DMS153 (cell line): ENCODE measurements at regions not wholly inside any gene's neighbourhood (a gene's known extent, or its start where the extent isn't known, plus 50 kb on each side); places are given as distances from the start of the nearest gene placed in this dataset.
"Not testable (repeated sequence)": the region's sequence is repeated elsewhere in the genome, so short reads cannot be mapped to it uniquely, and the experiment has no call there.

Source experiments
- DNase-seq: peaks from one replicate; lab custom pipeline; 2025; lab: John Stamatoyannopoulos, UW

DNA sequence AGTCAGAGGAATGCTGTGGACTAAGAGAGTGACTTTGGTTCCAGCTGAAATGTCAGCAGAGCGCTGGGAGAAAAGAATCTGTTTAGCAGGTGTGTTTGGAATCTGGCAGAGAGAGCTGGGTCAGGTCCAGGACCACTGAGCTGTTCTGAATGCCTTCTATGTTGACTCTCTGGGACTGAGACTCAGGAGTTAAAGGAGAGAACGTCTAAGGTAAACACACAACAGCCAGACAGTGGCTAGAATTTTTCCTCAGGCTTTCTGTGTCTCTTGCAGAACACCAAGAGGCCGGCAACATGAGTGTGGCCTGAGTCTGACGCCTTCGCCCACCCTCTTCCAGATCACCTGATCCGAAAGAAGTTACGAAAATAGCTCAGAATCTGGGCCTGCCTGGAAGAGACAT lies 107.2 kb upstream of the ZNF462 start:
- DNase-seq, result peak; percentile 30

DNA sequence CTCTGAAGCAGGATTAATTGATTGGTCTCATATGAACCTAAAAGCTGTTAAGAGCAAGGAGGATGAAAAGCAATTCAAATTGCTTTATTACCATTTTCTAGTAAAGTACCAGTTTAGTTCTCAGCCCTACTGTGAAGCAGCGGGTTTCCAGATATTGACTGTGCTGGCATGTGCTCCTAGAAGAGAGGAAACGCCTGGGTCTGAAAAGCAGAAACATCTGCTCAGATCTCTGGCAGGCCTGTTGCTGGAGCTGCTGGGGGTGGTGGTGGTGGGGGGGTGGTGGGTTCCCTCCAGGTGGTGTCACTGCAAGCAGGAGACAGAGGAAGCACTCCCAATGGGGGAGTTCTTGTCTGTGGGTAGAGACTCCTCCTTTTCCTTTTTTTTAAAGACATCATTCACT lies 105.5 kb upstream of the ZNF462 start:
- DNase-seq, result no peak

- peak; percentile 9 for DNase-seq
Measured at GRCh38 chr9:106758911-106759310, 104.1 kb upstream of the ZNF462 start.

DNA sequence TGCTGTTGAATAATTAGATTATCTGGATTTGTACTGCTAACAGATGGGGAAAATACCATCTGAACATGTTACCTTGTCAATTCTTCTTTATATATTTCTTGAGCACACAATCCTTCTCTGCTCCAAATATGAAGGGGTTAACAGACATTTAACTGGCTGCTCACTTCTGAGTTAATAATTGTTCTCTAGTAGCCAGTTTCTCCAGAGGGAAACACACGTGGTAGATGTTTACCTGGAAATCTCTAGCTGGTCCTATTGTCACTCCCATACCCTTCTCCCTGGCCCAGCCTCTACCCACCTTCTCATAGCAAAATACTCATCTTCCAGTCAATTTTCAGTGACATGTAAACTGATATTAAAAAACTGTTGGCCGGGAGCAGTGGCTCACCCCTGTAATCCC lies 101.5 kb upstream of the ZNF462 start:
- no peak for DNase-seq

DNA sequence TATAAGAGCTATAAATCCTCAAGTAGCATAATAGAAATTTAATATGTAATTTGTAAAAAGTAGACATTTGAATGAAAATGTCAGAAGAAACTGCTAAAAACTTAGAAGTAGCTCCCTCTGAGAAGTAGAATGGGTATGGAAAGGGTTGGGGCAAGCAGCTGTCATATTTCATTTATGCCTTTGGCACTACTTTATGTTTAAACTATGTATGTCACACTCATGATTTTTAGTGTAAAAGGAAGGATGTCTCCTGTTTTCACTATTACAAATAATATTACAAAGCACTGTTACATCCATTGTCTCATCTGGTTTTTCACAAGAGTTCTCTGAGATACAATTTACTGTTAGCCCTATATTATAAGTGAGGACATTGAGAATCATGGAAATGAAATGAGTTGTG lies 96.3 kb upstream of the ZNF462 start:
- DNase-seq, result no peak

DNA sequence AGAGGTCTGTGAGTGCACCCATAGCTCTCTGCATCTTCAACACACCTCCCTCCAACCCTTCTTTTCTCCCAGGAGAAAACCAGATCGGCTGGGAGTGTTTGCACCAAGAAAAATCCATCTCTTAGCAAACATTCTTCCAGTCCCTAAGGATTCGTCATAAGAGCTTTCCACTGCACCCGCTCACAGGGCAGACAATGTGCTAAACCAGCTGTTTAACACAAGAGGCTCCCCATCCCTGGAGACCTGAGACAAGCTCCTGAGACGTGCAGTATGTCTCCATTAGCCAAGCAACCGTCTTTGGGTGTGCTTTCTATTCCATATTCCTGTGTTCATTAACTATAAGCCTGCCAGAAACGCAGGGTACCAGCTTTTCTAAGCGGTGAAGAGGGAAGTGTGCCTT lies 93.6 kb upstream of the ZNF462 start:
- no peak for DNase-seq

GRCh38 chr9:106771608-106772007 lies 91.4 kb upstream of the ZNF462 start:
- no peak for DNase-seq

DNA sequence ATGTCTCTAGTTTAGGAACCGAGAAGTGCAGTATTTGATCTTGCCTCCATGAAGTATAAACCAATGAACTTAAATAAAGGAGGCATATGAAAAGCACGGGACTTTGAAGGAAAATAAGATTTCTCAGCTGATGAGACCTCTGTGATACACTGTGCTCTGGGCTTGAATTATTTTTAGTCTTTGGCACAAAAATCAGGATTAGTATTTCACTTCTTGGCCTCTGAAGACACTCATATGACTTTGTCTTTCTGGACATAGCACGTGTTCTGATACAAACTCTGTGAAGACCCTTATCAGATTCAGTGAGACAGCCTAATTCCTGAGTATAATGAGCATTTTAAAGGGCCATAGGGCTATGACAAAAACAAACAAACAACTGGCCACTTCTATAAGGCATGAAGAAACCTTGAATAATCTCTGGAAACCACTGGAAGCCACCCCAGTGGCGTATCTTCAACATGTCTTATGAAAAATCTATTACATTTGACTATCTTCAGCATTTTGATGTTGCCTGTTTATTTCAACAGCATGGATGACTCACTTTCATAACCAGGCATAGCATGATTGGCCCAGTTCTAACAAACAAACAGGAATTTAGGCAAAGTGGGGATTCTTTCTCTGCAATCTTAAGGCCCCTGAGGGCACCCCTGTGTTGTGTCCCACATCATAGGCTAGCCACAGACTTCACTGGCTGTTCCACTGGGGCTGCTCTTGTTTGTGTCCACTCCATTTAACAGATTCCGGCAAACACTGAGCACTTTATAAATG lies 90.3 kb upstream of the ZNF462 start:
- DNase-seq, result no peak

- no peak for DNase-seq
Measured at GRCh38 chr9:106773750-106774149, 89.2 kb upstream of the ZNF462 start.

- DNase-seq, result no peak
Measured at GRCh38 chr9:106775960-106776359, 87.0 kb upstream of the ZNF462 start.

GRCh38 chr9:106779796-106780195 lies 83.2 kb upstream of the ZNF462 start:
- no peak for DNase-seq

- no peak for DNase-seq
Measured at GRCh38 chr9:106783121-106783520, 79.8 kb upstream of the ZNF462 start.

DNA sequence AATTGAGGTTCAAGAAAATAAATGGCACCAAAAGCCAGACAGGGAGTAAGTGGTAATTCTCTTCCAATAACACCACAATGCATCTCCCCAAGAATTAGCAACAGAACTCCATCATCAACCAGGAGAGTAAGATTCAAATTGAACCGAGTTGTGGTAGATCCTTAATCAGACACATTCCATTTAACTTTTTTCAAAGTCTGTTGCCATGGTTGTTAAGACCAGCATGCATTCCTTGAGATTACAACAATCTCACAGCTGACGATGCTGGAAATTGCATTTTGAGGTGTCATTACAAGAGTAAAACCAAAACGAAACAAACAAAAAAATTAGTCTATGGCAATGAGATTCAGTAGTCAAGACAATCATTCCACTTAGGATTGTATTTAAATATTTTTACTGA lies 78.9 kb upstream of the ZNF462 start:
- no peak for DNase-seq

DNA sequence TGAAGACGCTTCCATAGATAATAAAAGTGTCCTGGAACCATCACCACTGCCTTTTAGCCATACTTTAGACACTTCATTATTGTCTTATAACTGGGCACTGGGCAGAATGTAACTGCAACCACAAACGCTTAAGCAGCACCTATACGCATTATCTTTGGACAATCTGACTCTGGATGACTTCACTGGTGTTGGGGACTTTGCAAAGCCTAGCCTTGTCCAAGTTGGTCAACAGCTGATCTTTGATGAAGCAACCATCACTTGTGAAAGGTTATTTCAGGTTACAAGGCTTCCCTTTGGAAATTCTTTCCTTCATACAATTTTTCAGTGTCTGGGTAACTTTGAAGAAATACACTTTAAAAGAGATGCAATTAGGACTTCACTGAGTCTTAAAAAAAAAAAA lies 77.8 kb upstream of the ZNF462 start:
- DNase-seq, result no peak

DNA sequence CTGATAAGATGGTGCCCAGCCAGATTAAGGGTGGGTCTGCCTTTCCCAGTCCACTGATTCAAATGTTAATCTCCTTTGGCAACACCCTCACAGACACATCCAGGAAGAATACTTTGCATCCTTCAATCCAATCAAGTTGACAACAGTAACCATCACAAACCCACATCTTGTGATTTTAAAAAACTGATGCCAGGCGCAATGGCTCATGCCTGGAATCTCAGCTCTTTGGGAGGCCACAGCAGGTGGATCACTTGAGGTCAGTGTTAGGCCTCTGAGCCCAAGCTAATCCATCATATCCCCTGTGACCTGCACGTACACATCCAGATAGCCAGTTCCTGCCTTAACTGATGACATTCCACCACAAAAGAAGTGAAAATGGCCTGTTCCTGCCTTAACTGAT lies 74.9 kb upstream of the ZNF462 start:
- not testable (repeated sequence) for DNase-seq

DNA sequence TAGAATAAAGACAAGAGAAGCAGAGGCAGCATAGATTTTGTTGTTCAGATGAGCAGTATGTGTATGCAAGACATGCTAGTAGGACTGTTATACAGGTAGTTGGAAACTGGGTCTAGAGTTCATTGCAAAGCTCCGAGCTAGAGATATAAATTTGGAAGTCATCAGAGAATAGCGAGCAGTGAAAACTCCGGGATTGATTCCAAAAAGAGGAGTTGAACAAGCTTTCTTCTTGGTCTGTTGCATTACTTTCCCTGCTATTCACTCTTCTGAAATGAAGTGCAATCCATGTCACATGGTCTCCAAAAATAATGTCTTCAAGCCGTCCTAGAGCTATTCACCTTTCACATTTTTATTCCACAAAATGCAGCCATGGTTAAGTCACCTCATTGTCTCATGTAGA lies 67.9 kb upstream of the ZNF462 start:
- no peak for DNase-seq

DNA sequence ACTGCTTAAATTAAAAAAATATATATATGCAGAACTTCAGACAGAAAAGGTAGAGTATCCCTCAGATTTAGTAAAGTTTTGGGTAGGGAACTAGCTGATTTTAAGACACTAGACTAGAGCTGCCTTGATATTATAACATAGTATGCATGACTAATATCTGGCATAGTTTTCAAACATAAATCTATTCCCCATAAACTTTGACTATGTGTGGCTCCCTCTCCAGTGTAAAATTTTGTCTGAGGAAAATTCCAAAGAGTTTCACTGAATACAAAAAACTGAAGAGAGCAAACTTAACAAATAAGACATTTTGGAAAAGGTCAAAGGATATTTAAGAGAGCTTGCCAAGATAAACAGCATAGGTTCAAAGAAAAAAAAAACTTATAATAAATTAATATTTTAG lies 66.2 kb upstream of the ZNF462 start:
- no peak for DNase-seq

DNA sequence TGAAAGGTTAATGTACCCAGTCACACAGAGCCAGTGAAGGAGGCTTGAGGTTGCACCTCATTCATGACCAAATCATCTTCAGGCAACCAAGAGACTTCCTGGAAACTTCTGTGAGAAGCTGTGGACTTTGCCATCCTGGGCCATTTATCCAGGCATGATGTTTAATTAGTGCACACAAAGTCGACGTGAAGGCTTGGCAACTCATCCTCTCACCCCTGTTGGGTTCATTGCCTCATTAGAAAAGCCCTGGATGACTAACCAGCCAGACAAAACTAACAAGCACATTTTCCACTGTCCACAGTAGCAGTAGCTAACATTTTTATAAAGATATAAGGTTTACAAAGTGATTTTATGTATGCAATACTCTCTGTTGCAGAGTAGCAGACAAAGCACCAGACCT lies 65.7 kb upstream of the ZNF462 start:
- no peak for DNase-seq

DNA sequence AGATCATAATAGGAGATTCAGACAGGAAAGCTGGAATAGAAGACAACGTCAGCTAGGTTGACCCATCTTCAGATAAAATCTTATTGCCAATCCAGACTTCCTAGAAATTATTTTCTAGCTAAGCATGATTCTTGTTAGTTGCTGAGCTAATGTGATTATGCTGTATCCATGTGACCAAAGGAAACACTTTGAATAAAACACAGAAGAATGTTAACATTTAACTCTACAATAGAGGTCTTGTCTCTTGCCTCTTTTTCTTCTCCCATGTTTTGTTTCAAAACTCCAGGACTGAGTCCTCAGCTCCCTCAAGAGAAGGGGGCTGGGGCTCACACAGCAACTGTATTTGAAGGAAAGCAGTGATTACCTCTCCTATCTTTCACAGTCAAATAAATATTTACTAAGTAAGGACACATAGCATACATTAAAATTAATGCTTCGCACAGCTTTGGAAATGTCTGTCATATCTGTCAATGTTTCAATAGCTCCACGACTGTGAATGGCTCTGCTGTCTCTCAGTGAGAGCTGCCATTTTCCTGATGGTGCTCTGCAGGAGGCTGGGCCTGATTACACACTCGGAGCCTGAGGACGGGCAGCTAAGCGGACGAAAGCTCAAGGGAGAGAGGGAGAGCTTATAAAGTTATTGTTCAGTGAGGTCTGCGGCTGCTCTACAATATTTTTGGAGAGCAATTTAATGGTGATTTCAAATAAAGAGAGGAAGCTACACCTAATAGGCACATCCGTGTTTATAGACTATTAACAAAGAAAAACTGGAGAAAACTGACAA lies 64.8 kb upstream of the ZNF462 start:
- no peak for DNase-seq

GRCh38 chr9:106799152-106799551 lies 63.8 kb upstream of the ZNF462 start:
- DNase-seq, result no peak

DNA sequence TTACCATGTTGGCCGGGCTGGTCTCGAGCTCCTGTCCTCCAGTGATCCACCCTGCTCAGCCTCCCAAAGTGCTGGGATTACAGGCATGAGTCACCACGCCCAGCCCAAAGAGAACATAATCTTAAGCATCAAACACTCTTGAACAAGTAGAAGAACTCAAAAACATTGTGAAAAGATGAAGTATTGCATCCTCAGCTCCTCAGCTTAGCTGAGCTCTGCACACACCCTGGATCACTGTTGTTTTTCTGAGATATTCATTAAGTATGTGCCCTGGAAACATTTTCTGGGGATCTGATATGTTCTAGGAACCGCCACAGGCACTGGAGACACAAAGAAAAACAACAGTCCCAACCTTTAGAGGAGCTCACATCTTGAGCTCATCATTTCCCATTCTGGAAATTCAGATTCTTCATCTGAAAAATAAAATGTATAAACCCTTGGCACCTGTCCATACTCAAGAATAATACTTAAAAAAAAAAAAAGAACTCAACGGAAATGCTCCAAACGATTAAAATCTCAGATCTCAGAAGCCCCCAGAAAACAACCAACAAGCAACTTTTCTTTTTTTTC lies 62.2 kb upstream of the ZNF462 start:
- DNase-seq, result no peak

DNA sequence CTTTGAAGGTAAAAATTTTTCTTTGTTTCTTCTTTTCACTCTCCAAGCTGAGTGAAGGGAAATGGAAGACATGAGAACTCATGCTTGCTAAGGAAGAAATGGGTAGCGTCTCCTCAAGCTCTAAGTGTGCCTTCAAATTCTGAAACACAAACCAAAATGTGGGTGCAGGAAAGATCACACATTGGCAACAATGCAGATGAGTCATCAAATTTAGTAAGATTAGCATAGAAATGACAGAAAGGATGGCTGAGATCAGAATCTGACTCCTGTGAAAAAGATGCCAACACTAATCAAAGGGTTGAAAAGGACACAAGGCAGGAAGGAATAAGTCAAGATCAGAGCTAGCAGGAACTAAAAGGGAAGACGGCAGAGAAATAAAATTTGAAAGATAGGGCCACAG lies 61.1 kb upstream of the ZNF462 start:
- DNase-seq, result no peak
